ENCODE measurements at regions not wholly inside any gene's neighbourhood (a gene's known extent, or its start where the extent isn't known, plus 50 kb on each side); places are given as distances from the start of the nearest gene placed in this dataset.

DNA sequence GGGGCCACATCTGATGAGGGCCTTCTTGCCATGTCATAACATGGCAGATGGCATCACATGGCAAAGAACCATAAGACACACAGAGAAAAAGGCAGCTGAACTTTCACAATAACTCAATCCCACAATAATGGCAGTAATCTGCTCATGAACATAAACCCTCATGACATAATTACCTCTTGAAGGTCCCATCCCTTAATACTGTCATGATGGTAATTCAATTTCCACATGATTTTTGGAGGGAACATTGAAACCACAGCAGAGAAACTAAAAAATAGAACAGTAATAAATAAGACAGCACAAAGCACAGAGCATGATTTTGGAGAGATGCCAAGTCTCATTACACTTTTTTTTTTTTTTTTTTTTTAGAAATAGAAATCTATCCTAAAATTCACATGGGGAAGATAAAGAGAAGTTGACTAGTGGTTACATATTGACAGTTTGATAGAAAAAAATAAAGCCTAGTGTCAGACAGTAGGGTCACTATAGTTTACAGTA lies 61.8 kb upstream of the ATF7IP start:
- peaks cover 4% of the 10 kb centered on the region; the same call in 1 of the 3 replicates for H3K36me3 Mint-ChIP-seq (ENCODE audit: low read depth)
- H2AFZ ChIP-seq: no peak overlapping the region
- no peaks in the 10 kb centered on the region for H3K4me1 ChIP-seq (ENCODE audit: insufficient read depth)
- H3K27me3 ChIP-seq (ENCODE audit: insufficient read depth): no peaks in the 10 kb centered on the region
- ATAC-seq (no peak), DNase-seq (ENCODE audit: low spot score) (no peak)
- peaks cover 22% of the 10 kb centered on the region; the same call in 2 of the 3 replicates for H3K9me3 Mint-ChIP-seq
- H3K79me2 ChIP-seq (replicated peaks; ENCODE audit: insufficient read depth): no peaks in the 10 kb centered on the region
- no peak overlapping the region for H3K27ac ChIP-seq (ENCODE audit: low read depth)
- no peaks in the 10 kb centered on the region for H3K36me3 ChIP-seq (ENCODE audit: insufficient read depth)
- H3K9me2 ChIP-seq (ENCODE audit: insufficient read depth): no peaks in the 10 kb centered on the region; the same call in 1 of the 2 replicates
- no peaks in the 10 kb centered on the region for H3K27me3 Mint-ChIP-seq (ENCODE audit: insufficient read depth, low read depth, poor library complexity)
- no peak overlapping the region for H3K4me3 Mint-ChIP-seq
- H3K27ac Mint-ChIP-seq: no peak overlapping the region
- no peaks in the 10 kb centered on the region for H4K20me1 ChIP-seq (replicated peaks; ENCODE audit: insufficient read depth)
- H3K4me3 ChIP-seq: no peak overlapping the region
- TF ChIP-seq, protein P1, sequence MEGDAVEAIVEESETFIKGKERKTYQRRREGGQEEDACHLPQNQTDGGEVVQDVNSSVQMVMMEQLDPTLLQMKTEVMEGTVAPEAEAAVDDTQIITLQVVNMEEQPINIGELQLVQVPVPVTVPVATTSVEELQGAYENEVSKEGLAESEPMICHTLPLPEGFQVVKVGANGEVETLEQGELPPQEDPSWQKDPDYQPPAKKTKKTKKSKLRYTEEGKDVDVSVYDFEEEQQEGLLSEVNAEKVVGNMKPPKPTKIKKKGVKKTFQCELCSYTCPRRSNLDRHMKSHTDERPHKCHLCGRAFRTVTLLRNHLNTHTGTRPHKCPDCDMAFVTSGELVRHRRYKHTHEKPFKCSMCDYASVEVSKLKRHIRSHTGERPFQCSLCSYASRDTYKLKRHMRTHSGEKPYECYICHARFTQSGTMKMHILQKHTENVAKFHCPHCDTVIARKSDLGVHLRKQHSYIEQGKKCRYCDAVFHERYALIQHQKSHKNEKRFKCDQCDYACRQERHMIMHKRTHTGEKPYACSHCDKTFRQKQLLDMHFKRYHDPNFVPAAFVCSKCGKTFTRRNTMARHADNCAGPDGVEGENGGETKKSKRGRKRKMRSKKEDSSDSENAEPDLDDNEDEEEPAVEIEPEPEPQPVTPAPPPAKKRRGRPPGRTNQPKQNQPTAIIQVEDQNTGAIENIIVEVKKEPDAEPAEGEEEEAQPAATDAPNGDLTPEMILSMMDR (conservative IDR thresholded peaks at IDR 0.05; ENCODE audit: low read depth in 2 of 2): no peak
- TF ChIP-seq, protein P2, sequence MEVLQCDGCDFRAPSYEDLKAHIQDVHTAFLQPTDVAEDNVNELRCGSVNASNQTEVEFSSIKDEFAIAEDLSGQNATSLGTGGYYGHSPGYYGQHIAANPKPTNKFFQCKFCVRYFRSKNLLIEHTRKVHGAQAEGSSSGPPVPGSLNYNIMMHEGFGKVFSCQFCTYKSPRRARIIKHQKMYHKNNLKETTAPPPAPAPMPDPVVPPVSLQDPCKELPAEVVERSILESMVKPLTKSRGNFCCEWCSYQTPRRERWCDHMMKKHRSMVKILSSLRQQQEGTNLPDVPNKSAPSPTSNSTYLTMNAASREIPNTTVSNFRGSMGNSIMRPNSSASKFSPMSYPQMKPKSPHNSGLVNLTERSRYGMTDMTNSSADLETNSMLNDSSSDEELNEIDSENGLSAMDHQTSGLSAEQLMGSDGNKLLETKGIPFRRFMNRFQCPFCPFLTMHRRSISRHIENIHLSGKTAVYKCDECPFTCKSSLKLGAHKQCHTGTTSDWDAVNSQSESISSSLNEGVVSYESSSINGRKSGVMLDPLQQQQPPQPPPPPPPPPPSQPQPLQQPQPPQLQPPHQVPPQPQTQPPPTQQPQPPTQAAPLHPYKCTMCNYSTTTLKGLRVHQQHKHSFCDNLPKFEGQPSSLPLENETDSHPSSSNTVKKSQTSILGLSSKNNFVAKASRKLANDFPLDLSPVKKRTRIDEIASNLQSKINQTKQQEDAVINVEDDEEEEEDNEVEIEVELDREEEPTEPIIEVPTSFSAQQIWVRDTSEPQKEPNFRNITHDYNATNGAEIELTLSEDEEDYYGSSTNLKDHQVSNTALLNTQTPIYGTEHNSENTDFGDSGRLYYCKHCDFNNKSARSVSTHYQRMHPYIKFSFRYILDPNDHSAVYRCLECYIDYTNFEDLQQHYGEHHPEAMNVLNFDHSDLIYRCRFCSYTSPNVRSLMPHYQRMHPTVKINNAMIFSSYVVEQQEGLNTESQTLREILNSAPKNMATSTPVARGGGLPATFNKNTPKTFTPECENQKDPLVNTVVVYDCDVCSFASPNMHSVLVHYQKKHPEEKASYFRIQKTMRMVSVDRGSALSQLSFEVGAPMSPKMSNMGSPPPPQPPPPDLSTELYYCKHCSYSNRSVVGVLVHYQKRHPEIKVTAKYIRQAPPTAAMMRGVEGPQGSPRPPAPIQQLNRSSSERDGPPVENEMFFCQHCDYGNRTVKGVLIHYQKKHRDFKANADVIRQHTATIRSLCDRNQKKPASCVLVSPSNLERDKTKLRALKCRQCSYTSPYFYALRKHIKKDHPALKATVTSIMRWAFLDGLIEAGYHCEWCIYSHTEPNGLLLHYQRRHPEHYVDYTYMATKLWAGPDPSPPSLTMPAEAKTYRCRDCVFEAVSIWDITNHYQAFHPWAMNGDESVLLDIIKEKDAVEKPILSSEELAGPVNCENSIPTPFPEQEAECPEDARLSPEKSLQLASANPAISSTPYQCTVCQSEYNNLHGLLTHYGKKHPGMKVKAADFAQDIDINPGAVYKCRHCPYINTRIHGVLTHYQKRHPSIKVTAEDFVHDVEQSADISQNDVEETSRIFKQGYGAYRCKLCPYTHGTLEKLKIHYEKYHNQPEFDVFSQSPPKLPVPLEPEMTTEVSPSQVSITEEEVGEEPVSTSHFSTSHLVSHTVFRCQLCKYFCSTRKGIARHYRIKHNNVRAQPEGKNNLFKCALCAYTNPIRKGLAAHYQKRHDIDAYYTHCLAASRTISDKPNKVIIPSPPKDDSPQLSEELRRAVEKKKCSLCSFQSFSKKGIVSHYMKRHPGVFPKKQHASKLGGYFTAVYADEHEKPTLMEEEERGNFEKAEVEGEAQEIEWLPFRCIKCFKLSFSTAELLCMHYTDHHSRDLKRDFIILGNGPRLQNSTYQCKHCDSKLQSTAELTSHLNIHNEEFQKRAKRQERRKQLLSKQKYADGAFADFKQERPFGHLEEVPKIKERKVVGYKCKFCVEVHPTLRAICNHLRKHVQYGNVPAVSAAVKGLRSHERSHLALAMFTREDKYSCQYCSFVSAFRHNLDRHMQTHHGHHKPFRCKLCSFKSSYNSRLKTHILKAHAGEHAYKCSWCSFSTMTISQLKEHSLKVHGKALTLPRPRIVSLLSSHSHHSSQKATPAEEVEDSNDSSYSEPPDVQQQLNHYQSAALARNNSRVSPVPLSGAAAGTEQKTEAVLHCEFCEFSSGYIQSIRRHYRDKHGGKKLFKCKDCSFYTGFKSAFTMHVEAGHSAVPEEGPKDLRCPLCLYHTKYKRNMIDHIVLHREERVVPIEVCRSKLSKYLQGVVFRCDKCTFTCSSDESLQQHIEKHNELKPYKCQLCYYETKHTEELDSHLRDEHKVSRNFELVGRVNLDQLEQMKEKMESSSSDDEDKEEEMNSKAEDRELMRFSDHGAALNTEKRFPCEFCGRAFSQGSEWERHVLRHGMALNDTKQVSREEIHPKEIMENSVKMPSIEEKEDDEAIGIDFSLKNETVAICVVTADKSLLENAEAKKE (CRISPR knock-in tag; IDR thresholded peaks at IDR 0.05): no peak
- TF ChIP-seq ZNF114 (CRISPR knock-in tag; IDR thresholded peaks at IDR 0.05): no peak
- no peak for TF ChIP-seq NANOG (IDR thresholded peaks at IDR 0.05; ENCODE audit: borderline replicate concordance)
- TF ChIP-seq, protein P3, sequence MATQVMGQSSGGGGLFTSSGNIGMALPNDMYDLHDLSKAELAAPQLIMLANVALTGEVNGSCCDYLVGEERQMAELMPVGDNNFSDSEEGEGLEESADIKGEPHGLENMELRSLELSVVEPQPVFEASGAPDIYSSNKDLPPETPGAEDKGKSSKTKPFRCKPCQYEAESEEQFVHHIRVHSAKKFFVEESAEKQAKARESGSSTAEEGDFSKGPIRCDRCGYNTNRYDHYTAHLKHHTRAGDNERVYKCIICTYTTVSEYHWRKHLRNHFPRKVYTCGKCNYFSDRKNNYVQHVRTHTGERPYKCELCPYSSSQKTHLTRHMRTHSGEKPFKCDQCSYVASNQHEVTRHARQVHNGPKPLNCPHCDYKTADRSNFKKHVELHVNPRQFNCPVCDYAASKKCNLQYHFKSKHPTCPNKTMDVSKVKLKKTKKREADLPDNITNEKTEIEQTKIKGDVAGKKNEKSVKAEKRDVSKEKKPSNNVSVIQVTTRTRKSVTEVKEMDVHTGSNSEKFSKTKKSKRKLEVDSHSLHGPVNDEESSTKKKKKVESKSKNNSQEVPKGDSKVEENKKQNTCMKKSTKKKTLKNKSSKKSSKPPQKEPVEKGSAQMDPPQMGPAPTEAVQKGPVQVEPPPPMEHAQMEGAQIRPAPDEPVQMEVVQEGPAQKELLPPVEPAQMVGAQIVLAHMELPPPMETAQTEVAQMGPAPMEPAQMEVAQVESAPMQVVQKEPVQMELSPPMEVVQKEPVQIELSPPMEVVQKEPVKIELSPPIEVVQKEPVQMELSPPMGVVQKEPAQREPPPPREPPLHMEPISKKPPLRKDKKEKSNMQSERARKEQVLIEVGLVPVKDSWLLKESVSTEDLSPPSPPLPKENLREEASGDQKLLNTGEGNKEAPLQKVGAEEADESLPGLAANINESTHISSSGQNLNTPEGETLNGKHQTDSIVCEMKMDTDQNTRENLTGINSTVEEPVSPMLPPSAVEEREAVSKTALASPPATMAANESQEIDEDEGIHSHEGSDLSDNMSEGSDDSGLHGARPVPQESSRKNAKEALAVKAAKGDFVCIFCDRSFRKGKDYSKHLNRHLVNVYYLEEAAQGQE (IDR thresholded peaks at IDR 0.05; ENCODE audit: unreplicated experiment): no peak
- TF ChIP-seq ZNF331 (CRISPR knock-in tag; IDR thresholded peaks at IDR 0.05; ENCODE audit: low read depth): no peak
- no peak for TF ChIP-seq CREB1 (CRISPR knock-in tag; IDR thresholded peaks at IDR 0.05; ENCODE audit: low read depth)
- TF ChIP-seq STAT1 (IDR thresholded peaks at IDR 0.05; ENCODE audit: unreplicated experiment): no peak
- no peak for TF ChIP-seq JUNB (IDR thresholded peaks at IDR 0.05; ENCODE audit: unreplicated experiment)
- TF ChIP-seq, protein P4, sequence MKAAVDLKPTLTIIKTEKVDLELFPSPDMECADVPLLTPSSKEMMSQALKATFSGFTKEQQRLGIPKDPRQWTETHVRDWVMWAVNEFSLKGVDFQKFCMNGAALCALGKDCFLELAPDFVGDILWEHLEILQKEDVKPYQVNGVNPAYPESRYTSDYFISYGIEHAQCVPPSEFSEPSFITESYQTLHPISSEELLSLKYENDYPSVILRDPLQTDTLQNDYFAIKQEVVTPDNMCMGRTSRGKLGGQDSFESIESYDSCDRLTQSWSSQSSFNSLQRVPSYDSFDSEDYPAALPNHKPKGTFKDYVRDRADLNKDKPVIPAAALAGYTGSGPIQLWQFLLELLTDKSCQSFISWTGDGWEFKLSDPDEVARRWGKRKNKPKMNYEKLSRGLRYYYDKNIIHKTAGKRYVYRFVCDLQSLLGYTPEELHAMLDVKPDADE (IDR thresholded peaks at IDR 0.05): no peak
- TF ChIP-seq EZH2phosphoT487 (IDR thresholded peaks at IDR 0.05; ENCODE audit: unreplicated experiment): no peak
- no peak for TF ChIP-seq EZH2 (IDR thresholded peaks at IDR 0.05; ENCODE audit: low read depth, unreplicated experiment)
- TF ChIP-seq POLR2AphosphoS5 (IDR thresholded peaks at IDR 0.05; ENCODE audit: low read depth): no peak
- H3K4me2 ChIP-seq: no peak overlapping the region
- no peaks in the 10 kb centered on the region for H3K4me1 Mint-ChIP-seq
- H3F3A ChIP-seq (replicated peaks; ENCODE audit: low read depth): no peaks in the 10 kb centered on the region

Measured in GM23338 (cell line).